Glomerular visceral epithelial cell (primary cell): ENCODE measurements at regions not wholly inside any gene's neighbourhood (a gene's known extent, or its start where the extent isn't known, plus 50 kb on each side); places are given as distances from the start of the nearest gene placed in this dataset.

Source experiments
- DNase-seq: peaks from one replicate; pipeline ENCODE4 v3.0.0-alpha.2; 2016; ENCODE audit errors: extremely low spot score

DNA sequence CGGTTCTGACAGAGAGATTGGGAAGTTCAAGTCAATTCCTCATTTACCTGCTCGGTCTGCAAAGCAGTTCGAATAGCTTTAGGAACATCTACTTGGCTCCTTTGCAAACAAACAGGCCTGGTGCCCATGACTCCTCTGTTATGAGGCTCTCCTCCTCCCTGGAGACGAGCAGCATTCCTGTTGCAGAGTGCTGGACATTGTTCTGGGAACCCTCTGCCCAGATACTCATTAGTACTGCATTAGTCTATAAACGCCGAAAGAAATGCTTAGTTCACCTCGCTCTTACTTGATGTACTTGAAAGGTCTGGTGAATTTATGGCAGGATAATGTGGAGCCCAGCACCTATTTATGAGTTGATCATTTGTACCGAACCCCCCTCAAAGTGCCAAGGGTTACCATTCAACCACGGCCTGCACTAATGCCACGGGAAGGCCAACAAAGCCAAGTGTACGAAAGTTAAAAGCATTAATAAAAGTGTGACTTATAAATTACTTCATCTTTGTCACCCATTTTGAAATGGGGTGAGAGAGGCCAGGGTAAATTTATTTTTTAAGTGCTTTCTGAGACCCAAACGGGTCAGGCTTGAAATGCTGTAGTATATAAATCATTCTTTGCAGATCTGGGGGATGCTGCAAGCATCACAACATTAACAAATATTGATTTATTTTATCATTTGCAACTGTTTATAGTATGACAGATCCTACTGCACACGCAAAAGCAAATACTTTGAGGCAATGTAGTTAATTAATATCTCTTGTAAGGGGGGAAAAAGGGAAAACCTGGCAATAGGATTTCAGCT, 478.9 kb upstream of the PSMD7 start:
- DNase-seq = no peak

GRCh38 chr16:73813527-73813926, 483.1 kb upstream of the PSMD7 start:
- no peak for DNase-seq

GRCh38 chr16:73804456-73804855, 492.2 kb upstream of the PSMD7 start:
- no peak for DNase-seq

DNA sequence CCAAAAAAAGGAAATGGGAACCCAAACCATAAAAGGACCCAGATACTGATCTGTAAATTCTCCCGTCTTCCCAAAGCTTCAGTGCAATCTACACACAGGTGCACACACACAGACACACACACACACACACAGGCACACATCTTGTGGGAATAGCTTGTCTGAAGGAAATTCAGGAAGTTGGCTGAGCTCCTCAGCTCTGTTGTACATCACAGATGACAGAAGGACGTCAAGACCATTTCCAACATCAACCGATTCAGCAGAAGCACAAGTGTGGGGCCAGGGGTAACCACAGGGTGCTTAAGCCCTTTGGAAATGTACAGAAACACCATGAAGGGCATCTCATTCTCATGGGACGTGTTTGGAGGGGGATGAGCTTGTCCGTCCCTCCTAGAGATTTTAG, 498.1 kb upstream of the PSMD7 start:
- DNase-seq = no peak

DNA sequence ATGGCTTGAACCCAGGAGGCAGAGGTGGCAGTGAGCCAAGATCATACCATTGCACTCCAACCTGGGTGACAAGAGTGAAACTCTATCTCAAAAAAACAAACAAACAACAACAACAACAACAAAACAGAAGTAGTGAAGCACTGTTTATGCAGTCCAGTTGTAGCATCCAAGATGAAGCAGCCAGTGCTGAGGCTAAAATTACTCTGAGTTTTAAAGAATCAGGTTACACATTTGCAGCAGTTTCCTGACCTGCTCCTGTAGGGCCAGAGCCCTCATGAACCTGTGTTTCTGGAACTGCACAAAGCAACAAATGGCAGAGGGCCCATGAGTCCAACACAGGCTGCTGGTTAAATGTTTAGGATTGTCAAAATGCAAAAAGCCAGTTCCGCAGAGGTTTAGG, 499.5 kb upstream of the PSMD7 start:
- DNase-seq = no peak

GRCh38 chr16:73796241-73796640, 500.4 kb upstream of the PSMD7 start:
- no peak for DNase-seq

DNA sequence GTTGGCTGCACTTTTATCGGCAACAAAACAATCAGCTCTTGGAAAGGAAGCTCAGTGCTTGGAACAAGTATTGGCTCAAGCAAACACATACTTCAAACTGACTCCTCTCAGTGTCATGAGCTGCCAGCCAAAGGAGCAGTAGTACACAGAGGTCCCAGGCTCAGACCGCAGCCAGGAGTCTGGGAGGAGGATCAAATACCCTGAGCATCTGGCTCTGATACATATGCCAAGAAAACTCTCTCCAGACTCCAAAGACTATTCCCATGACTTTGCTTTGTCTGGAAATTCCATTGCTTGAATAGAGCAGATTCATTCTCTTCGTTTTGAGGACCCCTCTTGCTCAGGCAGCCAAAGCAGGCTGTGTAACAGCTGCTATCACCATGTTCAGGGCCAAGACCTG, 501.6 kb upstream of the PSMD7 start:
- no peak for DNase-seq

DNA sequence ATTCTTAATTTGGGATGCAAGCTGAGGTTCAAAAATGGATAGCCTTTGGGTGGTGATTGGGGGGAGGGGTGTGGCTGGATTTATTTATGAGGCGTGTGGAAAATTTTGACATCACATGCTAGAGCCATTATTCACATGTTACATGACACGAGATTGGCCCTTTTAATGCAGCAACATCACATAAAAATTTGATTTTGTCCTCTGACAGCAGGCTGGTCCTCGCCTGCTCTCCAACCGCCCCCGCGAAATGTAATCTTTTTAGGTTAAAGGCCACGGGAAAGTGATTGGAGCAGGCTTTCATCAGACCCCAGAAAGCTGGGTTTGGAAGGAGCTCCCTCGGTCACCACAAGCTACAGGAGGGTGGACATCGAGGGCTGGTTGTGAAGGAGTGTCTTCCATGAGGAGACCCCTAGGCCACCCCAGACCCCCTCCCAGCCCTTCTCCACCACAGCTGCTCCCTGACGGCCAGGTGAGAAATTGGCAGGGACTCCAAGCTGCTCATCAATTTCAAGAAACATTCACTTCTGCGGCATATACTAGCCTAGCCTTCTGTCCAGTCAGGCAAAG, 502.7 kb upstream of the PSMD7 start:
- no peak for DNase-seq

DNA sequence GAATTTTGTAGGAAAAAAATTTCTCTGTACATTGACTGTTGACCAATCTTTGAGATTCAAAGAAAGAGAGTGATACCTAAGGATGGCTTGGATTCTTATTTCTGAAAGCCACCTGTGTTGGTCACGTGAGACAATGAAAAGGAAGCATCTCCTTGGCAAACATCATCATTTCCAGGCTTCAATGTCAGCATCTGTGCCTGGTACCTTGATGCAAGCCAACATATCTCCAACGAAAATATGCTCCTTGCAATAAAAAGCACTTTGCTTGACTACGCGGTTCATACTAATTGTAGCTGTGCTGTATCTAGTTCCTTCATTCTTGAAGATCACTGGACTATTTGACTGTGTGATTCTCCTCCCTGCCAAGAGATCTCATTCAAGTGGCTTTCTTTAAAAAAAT, 503.4 kb upstream of the PSMD7 start:
- DNase-seq = no peak

DNA sequence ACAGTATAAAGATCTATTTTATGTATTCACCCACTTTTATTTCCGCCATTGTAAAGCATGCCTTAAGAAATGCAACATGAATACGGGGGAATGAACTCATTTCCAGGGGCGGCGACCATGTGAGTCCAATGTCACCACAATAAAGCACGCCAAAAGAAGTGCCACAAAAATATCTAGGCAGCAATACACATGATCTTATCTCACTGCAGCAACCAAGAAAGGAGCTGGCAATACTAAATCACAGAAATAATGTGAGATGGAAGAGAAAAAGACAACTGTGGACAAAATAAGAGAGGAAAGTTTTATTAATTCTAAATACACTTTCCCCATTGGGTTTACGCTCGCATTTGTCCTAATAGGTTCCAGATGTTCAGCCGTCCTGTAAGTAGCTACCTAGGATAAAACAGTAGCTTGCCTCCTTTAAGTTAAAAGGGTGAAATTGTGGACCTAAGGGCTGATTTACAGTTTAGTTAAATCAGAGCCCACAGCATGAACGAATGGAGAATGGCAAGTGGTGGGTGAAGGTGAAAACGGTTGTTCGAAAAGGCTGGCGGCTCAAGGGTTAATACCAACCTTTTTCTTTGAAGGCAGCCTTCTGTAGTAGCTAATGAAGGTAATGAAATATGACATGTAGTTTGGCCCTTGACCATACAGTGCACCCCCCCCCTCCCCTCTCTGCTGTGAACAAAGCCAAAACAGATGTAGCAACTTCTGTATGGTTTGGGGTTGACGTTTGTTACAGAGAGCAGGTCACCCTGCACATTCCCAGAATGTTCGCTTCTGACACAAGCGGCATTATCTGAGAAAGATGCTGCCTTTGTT, 504.2 kb upstream of the PSMD7 start:
- DNase-seq = no peak

DNA sequence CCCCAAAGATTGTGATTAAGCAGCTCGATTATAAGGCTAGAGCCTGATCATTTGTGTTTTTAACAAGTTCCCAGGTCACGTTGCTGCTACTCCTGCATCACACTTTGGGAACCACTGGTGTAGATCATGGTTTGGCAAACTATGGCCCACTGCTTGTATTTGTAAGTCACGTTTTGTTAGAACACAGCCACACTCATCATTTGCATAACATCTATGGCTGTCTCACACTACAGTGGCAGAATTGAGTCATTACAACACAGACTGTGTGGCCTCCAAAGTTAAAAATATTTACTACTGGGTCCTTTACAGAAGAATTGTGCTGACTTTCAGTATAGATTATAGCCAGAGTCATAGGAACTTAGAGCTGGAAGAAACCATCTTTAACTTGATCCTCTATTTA, 515.3 kb upstream of the PSMD7 start:
- no peak for DNase-seq

- no peak for DNase-seq
Measured at GRCh38 chr16:73778887-73779286, 517.7 kb upstream of the PSMD7 start.

DNA sequence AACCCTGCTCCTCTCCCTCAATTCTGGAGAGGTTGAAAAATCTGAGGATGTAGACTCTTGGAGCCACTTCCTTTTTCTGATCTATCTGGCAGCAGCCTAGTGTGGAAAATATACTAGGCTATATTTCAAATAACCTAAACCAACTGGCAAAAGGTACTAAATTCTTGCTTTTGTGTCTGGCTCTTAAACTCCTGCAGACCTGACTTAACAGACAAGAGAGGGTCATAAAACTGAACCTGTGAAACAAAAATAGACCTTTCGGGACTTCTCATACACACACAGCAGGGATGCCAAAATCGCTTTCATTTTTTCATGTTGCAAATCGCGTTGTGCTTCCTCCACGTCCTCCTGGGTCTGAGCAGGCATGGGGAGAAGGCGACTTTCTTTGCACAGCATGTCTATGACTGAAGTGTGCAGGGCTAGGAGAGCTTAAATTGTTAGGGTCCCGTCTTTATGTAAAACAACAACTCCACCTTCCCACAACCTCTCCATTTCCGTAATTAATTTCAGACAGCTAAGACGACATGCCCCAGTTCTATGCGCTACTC, 520.7 kb upstream of the PSMD7 start:
- DNase-seq = no peak

- DNase-seq = no peak
Measured at GRCh38 chr16:73771196-73772064, 525.2 kb upstream of the PSMD7 start.

GRCh38 chr16:73768786-73769203, 527.8 kb upstream of the PSMD7 start:
- no peak for DNase-seq

- DNase-seq = no peak
Measured at GRCh38 chr16:73764321-73764720, 532.3 kb upstream of the PSMD7 start.

DNA sequence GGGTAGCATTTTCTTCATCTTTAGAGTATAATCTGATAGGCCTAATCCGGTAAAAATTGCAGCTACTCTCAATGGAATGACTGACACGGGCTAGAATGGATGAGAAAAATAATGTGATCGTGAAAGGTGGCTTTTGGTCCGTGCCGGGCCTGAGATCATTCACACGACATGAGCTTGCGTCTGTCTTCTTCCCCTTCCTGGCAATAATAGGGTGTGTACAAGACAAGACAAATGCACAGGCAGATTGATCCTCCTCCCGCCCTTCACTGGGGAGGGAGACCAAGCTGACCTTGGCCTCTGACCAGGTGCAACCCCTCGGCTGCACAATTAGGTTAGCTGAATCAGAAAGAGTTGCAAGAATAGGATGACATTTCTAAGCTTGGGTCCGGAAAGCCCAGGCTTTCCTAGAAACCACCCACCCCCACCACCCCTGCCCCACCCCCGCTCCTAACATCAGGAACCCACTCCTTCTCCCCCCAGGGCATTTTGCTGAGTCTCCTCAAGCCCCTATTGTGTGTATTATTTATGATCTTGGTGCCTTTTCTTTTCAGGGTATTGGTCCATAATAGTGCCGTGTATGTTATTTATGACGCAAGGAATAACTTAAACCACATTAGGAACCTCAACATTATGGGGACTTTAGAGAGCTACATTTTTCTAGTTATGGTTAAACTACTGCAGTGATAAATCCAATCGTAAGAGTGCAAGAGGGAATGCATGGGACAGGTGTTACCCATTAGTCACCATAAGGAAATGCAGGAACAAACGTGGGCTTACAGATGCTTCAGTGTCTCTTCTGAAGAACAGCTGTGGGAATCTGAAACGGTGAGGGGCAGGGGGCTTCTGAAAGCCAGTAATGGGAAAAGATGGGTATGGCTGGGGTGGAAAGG, 540.1 kb upstream of the PSMD7 start:
- DNase-seq = no peak

GRCh38 chr16:73753931-73754330, 542.7 kb upstream of the PSMD7 start:
- no peak for DNase-seq

DNA sequence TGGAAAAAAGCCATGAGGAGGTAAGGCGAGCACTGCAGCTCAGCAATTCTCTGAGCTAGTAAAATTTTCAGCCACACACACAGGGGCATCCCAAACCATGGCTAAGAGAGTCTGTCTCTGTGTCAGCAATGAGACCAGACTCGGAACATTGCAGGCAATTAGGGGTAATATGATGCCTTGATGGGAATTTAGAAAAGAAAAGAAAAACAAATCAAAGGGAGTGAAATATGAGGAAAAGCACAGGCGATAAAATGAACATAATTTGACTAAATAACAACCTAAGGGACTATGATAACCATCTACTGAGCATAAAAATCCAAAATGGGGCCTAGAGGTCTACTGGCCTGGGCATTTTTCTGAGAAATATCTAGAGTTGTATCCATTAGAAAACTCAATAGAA, 546.0 kb upstream of the PSMD7 start:
- no peak for DNase-seq

- no peak for DNase-seq
Measured at GRCh38 chr16:73747328-73747727, 549.3 kb upstream of the PSMD7 start.

DNA sequence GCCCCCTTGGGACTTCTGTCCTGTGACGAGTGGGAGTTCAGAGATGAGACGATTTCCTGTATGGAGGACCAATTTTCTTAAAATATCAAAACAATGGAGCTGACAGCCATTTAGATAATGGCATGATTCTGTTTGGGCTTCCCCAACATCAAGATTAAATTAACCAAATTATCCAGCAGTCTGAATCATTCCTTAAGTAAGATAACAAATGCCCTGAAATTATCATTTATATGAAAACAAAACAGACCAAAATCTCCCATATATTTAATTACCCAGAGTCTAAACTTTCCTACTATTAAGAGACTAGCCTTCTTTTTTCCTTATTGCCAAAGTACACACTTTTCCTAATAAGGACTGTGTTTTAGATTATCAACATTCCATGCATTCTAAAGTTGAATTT, 550.1 kb upstream of the PSMD7 start:
- DNase-seq = no peak
